Memory B cell (primary cell): ENCODE measurements at regions not wholly inside any gene's neighbourhood (a gene's known extent, or its start where the extent isn't known, plus 50 kb on each side); places are given as distances from the start of the nearest gene placed in this dataset.
"Not testable (repeated sequence)": the region's sequence is repeated elsewhere in the genome, so short reads cannot be mapped to it uniquely, and the experiment has no call there.

ENCODE experiments used
- ATAC-seq: fragments of 150-1000 bp; cut with Tn5 transposase; 2 replicates; pipeline ENCODE4 v1.10.0; 2021; ENCODE audit warnings: low read depth, mild to moderate bottlenecking, moderate library complexity
- DNase-seq, 2 donors: peaks; one replicate each; pipeline ENCODE4 v3.0.0; 2022; ENCODE audit warnings: low spot score in 2 of 2
- H3K27ac Mint-ChIP-seq: one replicate; pipeline ENCODE4 v1.8.0; 2022; ENCODE audit warnings: mild to moderate bottlenecking, moderate library complexity, mixed read lengths
- H3K27me3 Mint-ChIP-seq: one replicate; pipeline ENCODE4 v1.8.0; 2022; ENCODE audit warnings: mixed read lengths
- H3K36me3 Mint-ChIP-seq: one replicate; pipeline ENCODE4 v1.8.0; 2022; ENCODE audit warnings: mild to moderate bottlenecking, mixed read lengths
- H3K4me1 Mint-ChIP-seq: one replicate; pipeline ENCODE4 v1.8.0; 2022; ENCODE audit warnings: mixed read lengths
- H3K4me3 Mint-ChIP-seq: one replicate; pipeline ENCODE4 v1.8.0; 2022; ENCODE audit warnings: mild to moderate bottlenecking, moderate library complexity, mixed read lengths
- H3K9me3 Mint-ChIP-seq: one replicate; pipeline ENCODE4 v1.8.0; 2022; ENCODE audit warnings: mixed read lengths

- no peaks in the 10 kb centered on the region for H3K36me3 Mint-ChIP-seq
- no peak overlapping the region for H3K27ac Mint-ChIP-seq
- H3K4me1 Mint-ChIP-seq, result peaks cover 2% of the 10 kb centered on the region
- ATAC-seq, result no peak
- peaks cover under 1% of the 10 kb centered on the region for H3K27me3 Mint-ChIP-seq
- no peak for DNase-seq
- H3K9me3 Mint-ChIP-seq, result peaks cover 1% of the 10 kb centered on the region
- no peak overlapping the region for H3K4me3 Mint-ChIP-seq
Observed at GRCh38 chr2:239737144-239737463, 288.0 kb downstream of the NDUFA10 start.

GRCh38 chr2:239736358-239737143 is 288.6 kb downstream of the NDUFA10 start:
- DNase-seq, result no peak
- no peaks in the 10 kb centered on the region for H3K36me3 Mint-ChIP-seq
- ATAC-seq, result no peak
- no peak overlapping the region for H3K4me3 Mint-ChIP-seq
- H3K27me3 Mint-ChIP-seq, result peaks cover 1% of the 10 kb centered on the region
- peaks cover 2% of the 10 kb centered on the region for H3K4me1 Mint-ChIP-seq
- H3K9me3 Mint-ChIP-seq, result peaks cover 1% of the 10 kb centered on the region
- H3K27ac Mint-ChIP-seq, result no peak overlapping the region

- H3K4me1 Mint-ChIP-seq, result peaks cover 2% of the 10 kb centered on the region
- H3K27ac Mint-ChIP-seq, result no peak overlapping the region
- DNase-seq (no peak), ATAC-seq (no peak)
- peaks cover 5% of the 10 kb centered on the region for H3K27me3 Mint-ChIP-seq
- H3K4me3 Mint-ChIP-seq, result no peak overlapping the region
- no peaks in the 10 kb centered on the region for H3K36me3 Mint-ChIP-seq
- peaks cover 1% of the 10 kb centered on the region for H3K9me3 Mint-ChIP-seq
Observed at GRCh38 chr2:239735829-239736357, 289.2 kb downstream of the NDUFA10 start.

GRCh38 chr2:239735131-239735828 is 289.9 kb downstream of the NDUFA10 start:
- no peak overlapping the region for H3K27ac Mint-ChIP-seq
- no peak overlapping the region for H3K4me3 Mint-ChIP-seq
- DNase-seq (no peak), ATAC-seq (no peak)
- H3K36me3 Mint-ChIP-seq, result no peaks in the 10 kb centered on the region
- peaks cover 1% of the 10 kb centered on the region for H3K9me3 Mint-ChIP-seq
- H3K4me1 Mint-ChIP-seq, result no peaks in the 10 kb centered on the region
- H3K27me3 Mint-ChIP-seq, result peaks cover 5% of the 10 kb centered on the region

GRCh38 chr2:239734436-239735005 is 290.6 kb downstream of the NDUFA10 start:
- Mint-ChIP-seq H3K4me3 (no peak overlapping the region), H3K27ac (no peak overlapping the region), H3K27me3 (peaks cover 5% of the 10 kb centered on the region), H3K4me1 (no peaks in the 10 kb centered on the region), H3K36me3 (no peaks in the 10 kb centered on the region), H3K9me3 (peaks cover 1% of the 10 kb centered on the region)
- no peak for ATAC-seq
- DNase-seq, result no peak

GRCh38 chr2:239732666-239733010 is 292.5 kb downstream of the NDUFA10 start:
- H3K36me3 Mint-ChIP-seq, result no peaks in the 10 kb centered on the region
- no peak overlapping the region for H3K27ac Mint-ChIP-seq
- H3K9me3 Mint-ChIP-seq, result peaks cover 1% of the 10 kb centered on the region
- no peak overlapping the region for H3K4me3 Mint-ChIP-seq
- H3K4me1 Mint-ChIP-seq, result no peaks in the 10 kb centered on the region
- peaks cover 7% of the 10 kb centered on the region for H3K27me3 Mint-ChIP-seq
- no peak for ATAC-seq
- DNase-seq, result no peak

GRCh38 chr2:239731998-239732665 is 293.0 kb downstream of the NDUFA10 start:
- no peak for ATAC-seq
- no peak overlapping the region for H3K4me3 Mint-ChIP-seq
- peaks cover 1% of the 10 kb centered on the region for H3K9me3 Mint-ChIP-seq
- H3K36me3 Mint-ChIP-seq, result no peaks in the 10 kb centered on the region
- no peaks in the 10 kb centered on the region for H3K4me1 Mint-ChIP-seq
- H3K27ac Mint-ChIP-seq, result no peak overlapping the region
- DNase-seq, result no peak
- peaks cover 7% of the 10 kb centered on the region for H3K27me3 Mint-ChIP-seq

- ATAC-seq (no peak), DNase-seq (no peak)
- Mint-ChIP-seq H3K4me1 (no peaks in the 10 kb centered on the region), H3K36me3 (no peaks in the 10 kb centered on the region), H3K27me3 (peaks cover 7% of the 10 kb centered on the region), H3K27ac (no peak overlapping the region), H3K4me3 (no peak overlapping the region), H3K9me3 (peaks cover 1% of the 10 kb centered on the region)
Observed at GRCh38 chr2:239731422-239731821, 293.7 kb downstream of the NDUFA10 start.

GRCh38 chr2:239730897-239731296 is 294.2 kb downstream of the NDUFA10 start:
- Mint-ChIP-seq H3K4me3 (no peak overlapping the region), H3K9me3 (peaks cover 1% of the 10 kb centered on the region), H3K4me1 (no peaks in the 10 kb centered on the region), H3K27me3 (peaks cover 7% of the 10 kb centered on the region), H3K27ac (no peak overlapping the region), H3K36me3 (no peaks in the 10 kb centered on the region)
- no peak for DNase-seq
- ATAC-seq, result no peak

GRCh38 chr2:239730567-239730882 is 294.6 kb downstream of the NDUFA10 start:
- DNase-seq, ATAC-seq, H3K27ac Mint-ChIP-seq, H3K4me1 Mint-ChIP-seq, H3K27me3 Mint-ChIP-seq, H3K9me3 Mint-ChIP-seq, H3K4me3 Mint-ChIP-seq, H3K36me3 Mint-ChIP-seq: not testable (repeated sequence)

- Mint-ChIP-seq H3K27ac (no peak overlapping the region), H3K27me3 (peaks cover 7% of the 10 kb centered on the region), H3K36me3 (no peaks in the 10 kb centered on the region), H3K4me1 (no peaks in the 10 kb centered on the region), H3K4me3 (no peak overlapping the region), H3K9me3 (peaks cover 1% of the 10 kb centered on the region)
- DNase-seq, result no peak
- no peak for ATAC-seq
Observed at GRCh38 chr2:239729681-239730566, 295.2 kb downstream of the NDUFA10 start.

- no peak for DNase-seq
- H3K27ac Mint-ChIP-seq, result no peak overlapping the region
- H3K9me3 Mint-ChIP-seq, result peaks cover 1% of the 10 kb centered on the region
- H3K4me3 Mint-ChIP-seq, result no peak overlapping the region
- no peak for ATAC-seq
- peaks cover 7% of the 10 kb centered on the region for H3K27me3 Mint-ChIP-seq
- no peaks in the 10 kb centered on the region for H3K4me1 Mint-ChIP-seq
- no peaks in the 10 kb centered on the region for H3K36me3 Mint-ChIP-seq
Observed at GRCh38 chr2:239729151-239729550, 296.0 kb downstream of the NDUFA10 start.

GRCh38 chr2:239728751-239729150 is 296.4 kb downstream of the NDUFA10 start:
- H3K27ac Mint-ChIP-seq, result no peak overlapping the region
- DNase-seq, result no peak
- H3K9me3 Mint-ChIP-seq, result peaks cover 1% of the 10 kb centered on the region
- no peaks in the 10 kb centered on the region for H3K4me1 Mint-ChIP-seq
- peaks cover 9% of the 10 kb centered on the region for H3K27me3 Mint-ChIP-seq
- H3K4me3 Mint-ChIP-seq, result no peak overlapping the region
- no peak for ATAC-seq
- no peaks in the 10 kb centered on the region for H3K36me3 Mint-ChIP-seq
